SJCRH30 (cell line): ENCODE measurements at regions not wholly inside any gene's neighbourhood (a gene's known extent, or its start where the extent isn't known, plus 50 kb on each side); places are given as distances from the start of the nearest gene placed in this dataset.

ENCODE experiments used
- DNase-seq, 2 experiments: peaks; one replicate each; pipeline ENCODE4 v3.0.0-alpha.2; 2015 to 2020
- H3K27ac ChIP-seq: fragments of 250-450 bp; sonication (Bioruptor Pico); 2 replicates; pipeline ENCODE4 v1.5.1; 2020; ENCODE audit warnings: mild to moderate bottlenecking, moderate library complexity
- H3K27me3 ChIP-seq: fragments of 250-450 bp; sonication (Bioruptor Pico); 2 replicates; pipeline ENCODE4 v1.5.1; 2020; ENCODE audit warnings: mild to moderate bottlenecking, moderate library complexity
- H3K36me3 ChIP-seq: fragments of 250-450 bp; sonication (Bioruptor Pico); 2 replicates; pipeline ENCODE4 v1.5.1; 2020; ENCODE audit warnings: mild to moderate bottlenecking, moderate library complexity
- H3K4me1 ChIP-seq: fragments of 250-450 bp; sonication (Bioruptor Pico); 2 replicates; pipeline ENCODE4 v1.5.1; 2020; ENCODE audit warnings: mild to moderate bottlenecking, moderate library complexity
- H3K4me3 ChIP-seq: fragments of 250-450 bp; sonication (Bioruptor Pico); 2 replicates; pipeline ENCODE4 v1.5.1; 2020; ENCODE audit warnings: mild to moderate bottlenecking, moderate library complexity
- H3K9me3 ChIP-seq: fragments of 250-450 bp; sonication (Bioruptor Pico); replicated peaks from 2 replicates; pipeline ENCODE4 v1.5.1; 2020; ENCODE audit warnings: mild to moderate bottlenecking, moderate library complexity

DNA sequence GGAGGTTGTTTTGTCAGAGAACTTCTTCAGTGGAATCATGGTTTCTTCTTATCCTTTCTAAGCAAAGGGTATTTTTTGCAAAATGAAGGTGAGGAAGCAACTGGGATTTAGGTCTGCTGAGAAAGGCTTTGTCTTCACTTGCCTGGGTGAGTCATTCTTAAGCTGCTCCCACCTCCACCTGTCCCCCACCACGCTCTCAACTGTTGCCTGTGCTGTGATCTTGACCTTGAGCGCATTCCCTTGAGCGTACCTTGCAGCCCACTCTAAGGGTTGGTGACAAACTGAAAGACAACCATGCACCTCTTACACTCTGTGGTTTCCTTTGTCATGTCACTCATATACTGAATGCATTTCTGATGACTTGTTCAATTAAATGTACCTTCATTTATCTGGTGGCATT, 641.1 kb downstream of the RNF144B start:
- Histone ChIP-seq H3K27ac (no peak overlapping the region), H3K4me1 (no peaks in the 10 kb centered on the region), H3K27me3 (no peaks in the 10 kb centered on the region), H3K36me3 (no peaks in the 10 kb centered on the region), H3K4me3 (no peak overlapping the region), H3K9me3 (no peaks in the 10 kb centered on the region)
- no peak for DNase-seq

DNA sequence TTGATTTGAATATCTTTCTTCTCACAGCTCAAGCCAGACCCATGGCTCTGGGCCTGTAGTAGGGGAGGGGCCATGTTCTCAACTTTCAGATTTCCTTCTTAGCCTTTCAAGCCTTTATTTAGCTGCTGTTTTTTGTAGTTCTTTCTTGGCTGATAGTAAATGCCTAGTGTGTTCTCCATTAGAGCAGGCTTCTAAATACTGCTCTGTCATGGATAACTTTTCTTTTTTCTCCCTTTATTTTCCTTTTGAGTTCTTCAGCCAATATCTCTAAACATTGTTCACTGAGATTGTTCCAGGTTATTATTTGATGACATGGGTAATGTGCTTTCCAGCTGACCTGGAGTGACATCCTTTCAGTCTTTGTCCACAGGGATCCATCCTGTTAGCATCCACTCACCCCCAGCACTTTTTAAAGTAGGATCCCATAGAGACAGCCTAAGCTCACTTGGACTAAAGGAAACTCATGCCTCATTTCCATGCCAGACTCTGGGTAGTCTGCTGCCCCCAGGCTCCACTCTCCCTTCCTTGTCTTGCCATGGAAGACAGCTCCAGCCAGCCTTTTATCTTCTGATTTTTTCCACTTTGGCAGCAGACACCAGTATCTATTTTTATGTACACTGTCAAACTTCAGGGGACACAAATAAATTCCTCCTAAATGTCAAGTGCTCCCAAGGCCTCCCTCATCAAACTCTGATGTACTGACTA, 645.6 kb downstream of the RNF144B start:
- no peak overlapping the region for H3K27ac ChIP-seq
- H3K27me3 ChIP-seq: no peaks in the 10 kb centered on the region
- H3K9me3 ChIP-seq: no peaks in the 10 kb centered on the region
- no peak for DNase-seq
- H3K36me3 ChIP-seq: no peaks in the 10 kb centered on the region
- H3K4me3 ChIP-seq: no peak overlapping the region
- no peaks in the 10 kb centered on the region for H3K4me1 ChIP-seq

DNA sequence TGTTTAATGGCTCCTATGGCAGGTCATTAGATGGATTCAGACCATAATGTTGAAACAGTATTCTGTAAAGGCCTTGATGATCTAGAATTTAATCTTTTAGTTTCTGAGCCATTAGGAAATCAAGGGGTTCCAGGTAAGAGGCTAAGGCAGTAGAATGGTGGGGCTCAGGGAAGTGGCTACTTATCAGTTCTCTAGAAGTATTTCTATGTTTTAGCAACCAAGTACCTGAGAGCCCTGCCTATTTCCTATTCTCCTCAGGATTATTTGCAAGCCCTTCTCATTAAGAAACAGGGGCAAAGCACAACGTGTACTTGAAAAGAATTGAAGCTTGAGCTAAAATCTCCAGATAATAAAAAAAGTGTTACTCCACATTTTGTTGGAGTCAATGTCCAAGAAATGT, 646.5 kb downstream of the RNF144B start:
- H3K27me3 ChIP-seq: no peaks in the 10 kb centered on the region
- H3K27ac ChIP-seq: no peak overlapping the region
- H3K4me3 ChIP-seq: no peak overlapping the region
- no peaks in the 10 kb centered on the region for H3K4me1 ChIP-seq
- no peaks in the 10 kb centered on the region for H3K9me3 ChIP-seq
- no peaks in the 10 kb centered on the region for H3K36me3 ChIP-seq
- DNase-seq: no peak

DNA sequence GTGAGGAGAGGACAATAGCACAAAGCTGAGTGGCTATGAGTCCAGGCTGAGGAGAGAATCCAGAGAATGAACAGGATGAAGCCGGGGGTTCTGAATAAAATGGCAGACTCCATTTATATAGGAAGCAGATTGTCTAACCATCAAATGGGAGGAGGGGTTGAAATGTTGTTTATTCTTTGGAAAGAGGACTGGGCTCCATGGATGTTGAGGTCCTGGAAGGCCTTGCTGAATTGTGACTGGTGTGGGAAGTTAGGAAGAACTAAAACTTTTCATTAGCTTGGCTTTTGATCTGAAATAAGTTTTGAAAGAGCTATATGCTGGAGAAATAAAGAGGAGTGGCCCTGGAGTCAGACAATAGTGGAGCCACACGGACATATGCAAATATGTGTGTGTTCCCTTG, 647.8 kb downstream of the RNF144B start:
- H3K4me3 ChIP-seq: no peak overlapping the region

DNA sequence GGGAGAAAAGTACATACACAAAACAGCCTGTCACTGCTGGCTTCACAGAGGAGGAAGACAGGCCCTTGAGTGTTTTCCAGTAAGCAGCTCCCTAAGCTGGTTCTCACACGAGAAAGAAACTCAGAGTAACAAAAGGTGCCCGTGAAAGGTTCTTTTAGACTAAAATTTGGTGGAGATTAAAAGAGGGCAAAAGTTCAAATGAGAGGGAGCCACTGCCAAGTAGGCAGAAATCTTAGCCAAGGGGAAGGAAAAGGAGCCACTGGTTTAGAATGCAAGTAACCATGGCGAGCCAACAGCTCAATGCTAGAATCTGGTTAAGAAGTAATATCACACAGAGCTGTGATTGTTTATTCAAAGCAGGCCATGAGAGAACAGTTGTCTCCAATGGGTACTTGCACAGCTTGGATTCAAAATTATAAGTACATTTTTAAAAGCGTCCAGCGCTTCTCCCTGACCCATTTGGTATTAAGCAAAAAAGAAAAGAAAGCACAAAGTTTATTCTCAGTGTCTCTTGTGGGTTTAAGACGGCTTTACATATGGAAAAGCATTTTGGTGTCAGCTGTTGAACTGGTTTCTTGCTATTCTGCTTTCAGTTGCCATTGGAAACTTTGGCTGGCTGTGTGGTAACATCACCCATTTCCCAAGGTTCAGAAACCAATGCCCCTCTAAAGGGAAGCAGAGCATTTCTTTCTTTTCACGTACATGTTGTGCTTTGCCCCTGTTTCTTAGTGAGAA, 648.5 kb downstream of the RNF144B start:
- no peaks in the 10 kb centered on the region for H3K4me1 ChIP-seq
- no peak overlapping the region for H3K27ac ChIP-seq
- H3K4me3 ChIP-seq: no peak overlapping the region
- no peaks in the 10 kb centered on the region for H3K9me3 ChIP-seq
- H3K36me3 ChIP-seq: no peaks in the 10 kb centered on the region
- H3K27me3 ChIP-seq: no peaks in the 10 kb centered on the region
- DNase-seq: no peak

More for the DNA sequence above, 647.8 kb downstream of the RNF144B start:
- H3K4me1 ChIP-seq: no peaks in the 10 kb centered on the region
- no peaks in the 10 kb centered on the region for H3K27me3 ChIP-seq
- H3K9me3 ChIP-seq: no peaks in the 10 kb centered on the region
- DNase-seq: no peak
- H3K36me3 ChIP-seq: no peaks in the 10 kb centered on the region
- H3K27ac ChIP-seq: no peak overlapping the region

DNA sequence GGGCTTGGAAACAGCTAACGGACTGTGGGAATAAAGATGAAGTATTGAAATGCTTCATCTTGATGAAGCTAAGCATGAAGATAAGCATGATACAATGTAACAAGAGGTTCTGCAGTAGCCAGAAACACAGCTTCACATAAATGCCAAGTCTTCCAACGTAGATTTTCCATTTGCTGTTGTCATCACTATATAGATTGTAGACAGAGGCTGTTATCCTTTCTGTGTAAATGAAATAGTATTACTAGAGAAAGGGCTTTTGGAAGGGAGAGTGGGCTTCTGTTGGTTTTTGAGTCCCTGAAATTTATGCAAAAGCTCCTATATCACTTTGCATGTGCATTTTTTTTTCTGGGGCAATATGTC, 649.0 kb downstream of the RNF144B start:
- no peak overlapping the region for H3K4me3 ChIP-seq
- H3K27me3 ChIP-seq: no peaks in the 10 kb centered on the region
- no peaks in the 10 kb centered on the region for H3K4me1 ChIP-seq
- no peak overlapping the region for H3K27ac ChIP-seq
- no peak for DNase-seq
- H3K36me3 ChIP-seq: no peaks in the 10 kb centered on the region
- no peaks in the 10 kb centered on the region for H3K9me3 ChIP-seq

DNA sequence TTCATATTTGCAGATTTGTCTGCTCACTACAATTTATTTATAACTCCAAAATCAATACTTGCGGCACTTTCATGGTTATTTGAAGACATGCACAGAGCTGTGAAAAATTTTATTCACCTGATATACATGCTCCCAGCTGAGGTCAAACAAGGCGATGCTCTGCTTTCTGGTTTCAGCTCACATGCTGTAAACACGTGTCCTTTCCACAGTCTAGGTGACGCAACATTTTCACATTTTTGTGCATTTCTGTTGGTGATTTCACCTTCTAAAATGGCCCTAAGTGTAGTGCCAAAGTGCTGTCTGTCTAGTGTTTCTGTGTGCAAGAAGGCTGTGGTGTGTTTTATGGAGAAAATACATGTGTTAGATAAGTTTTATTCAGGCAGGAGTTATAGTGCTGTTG, 650.5 kb downstream of the RNF144B start:
- no peak for DNase-seq
- Histone ChIP-seq H3K36me3 (no peaks in the 10 kb centered on the region), H3K27me3 (no peaks in the 10 kb centered on the region), H3K27ac (no peak overlapping the region), H3K4me3 (no peak overlapping the region), H3K9me3 (no peaks in the 10 kb centered on the region), H3K4me1 (no peaks in the 10 kb centered on the region)

DNA sequence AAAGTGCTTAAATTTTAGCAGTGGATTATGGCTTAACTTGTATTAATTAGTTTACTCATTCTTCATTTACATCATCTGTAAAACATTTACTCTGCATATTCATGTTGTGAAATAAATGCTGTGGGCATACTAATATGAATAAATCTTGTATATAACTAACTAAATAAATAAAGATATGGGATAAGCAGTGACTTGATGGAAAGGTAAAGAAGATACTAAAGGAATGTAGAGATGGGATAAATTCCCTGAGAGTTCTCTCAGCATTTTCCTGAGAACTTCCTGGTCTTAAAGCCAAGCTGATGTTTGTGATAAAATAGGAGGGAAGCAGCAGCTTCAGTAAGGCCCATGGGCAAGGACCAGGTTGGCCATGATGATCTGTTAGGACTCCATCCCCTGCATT, 652.1 kb downstream of the RNF144B start:
- H3K27ac ChIP-seq: no peak overlapping the region
- H3K4me1 ChIP-seq: no peaks in the 10 kb centered on the region
- DNase-seq: no peak
- no peak overlapping the region for H3K4me3 ChIP-seq
- no peaks in the 10 kb centered on the region for H3K9me3 ChIP-seq
- no peaks in the 10 kb centered on the region for H3K27me3 ChIP-seq
- H3K36me3 ChIP-seq: no peaks in the 10 kb centered on the region

DNA sequence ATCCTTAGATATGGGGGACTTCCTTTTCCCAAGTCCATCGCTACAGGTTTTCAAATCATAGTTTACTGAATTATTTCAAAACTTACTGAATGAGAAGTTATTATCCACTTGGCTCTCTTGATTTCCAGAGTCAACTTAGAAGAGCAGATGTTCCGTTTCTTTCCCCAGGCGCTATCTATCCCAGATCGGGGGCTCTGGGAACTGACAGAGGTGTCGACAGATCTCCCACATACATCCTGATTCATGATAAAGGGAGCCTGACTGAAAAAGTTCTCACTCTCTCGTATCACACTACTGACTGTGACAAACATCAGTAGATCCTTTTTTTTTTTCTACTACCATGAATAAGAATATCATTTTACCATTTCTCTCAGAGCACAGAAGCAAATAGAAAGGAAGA, 654.8 kb downstream of the RNF144B start:
- Histone ChIP-seq H3K36me3 (no peaks in the 10 kb centered on the region), H3K27ac (no peak overlapping the region), H3K4me3 (no peak overlapping the region), H3K9me3 (no peaks in the 10 kb centered on the region), H3K27me3 (no peaks in the 10 kb centered on the region), H3K4me1 (no peaks in the 10 kb centered on the region)
- DNase-seq: no peak

DNA sequence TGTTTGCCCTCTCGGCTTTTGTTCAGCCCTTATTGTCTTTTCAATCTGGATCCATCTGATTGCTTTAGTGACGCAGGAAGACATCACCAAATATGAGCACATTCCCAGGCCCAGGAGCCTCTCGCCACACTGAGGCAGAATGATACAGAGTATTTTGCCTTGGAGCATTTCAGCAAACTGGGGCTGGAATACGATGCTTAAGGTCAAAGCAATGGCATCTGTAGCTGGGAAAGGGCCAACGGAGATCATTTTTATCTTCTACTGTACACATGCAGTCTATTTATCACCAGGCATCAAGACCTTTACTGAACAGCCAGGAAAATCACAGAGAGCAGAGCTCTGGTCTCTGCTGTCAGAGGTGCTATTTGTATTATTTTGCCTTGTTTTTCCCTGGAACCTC, 655.3 kb downstream of the RNF144B start:
- H3K27ac ChIP-seq: no peak overlapping the region
- H3K27me3 ChIP-seq: no peaks in the 10 kb centered on the region
- H3K4me3 ChIP-seq: no peak overlapping the region
- H3K4me1 ChIP-seq: no peaks in the 10 kb centered on the region
- no peak for DNase-seq
- no peaks in the 10 kb centered on the region for H3K9me3 ChIP-seq
- H3K36me3 ChIP-seq: no peaks in the 10 kb centered on the region

DNA sequence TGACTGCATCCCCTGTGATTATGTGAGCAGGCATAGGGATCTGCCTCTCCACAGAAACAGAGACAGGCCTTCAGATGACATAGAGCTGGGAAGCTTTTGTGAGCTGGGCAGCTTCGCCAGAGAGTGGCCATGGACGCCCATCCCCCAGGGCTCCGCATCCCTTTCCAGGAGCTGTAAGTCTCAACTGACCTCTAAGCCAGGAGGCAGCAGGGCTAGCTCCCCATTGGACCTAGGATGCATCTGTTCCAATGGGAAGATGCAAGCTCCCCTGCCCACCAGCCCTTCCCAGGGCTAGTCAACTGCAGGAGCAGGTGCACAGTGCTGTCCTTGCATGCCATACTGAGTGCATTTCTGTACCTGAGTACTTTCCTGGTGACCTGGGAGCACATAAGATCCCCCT, 663.6 kb downstream of the RNF144B start:
- Histone ChIP-seq H3K27me3 (no peaks in the 10 kb centered on the region), H3K4me3 (no peak overlapping the region), H3K36me3 (no peaks in the 10 kb centered on the region), H3K9me3 (no peaks in the 10 kb centered on the region), H3K27ac (no peak overlapping the region), H3K4me1 (no peaks in the 10 kb centered on the region)
- no peak for DNase-seq

DNA sequence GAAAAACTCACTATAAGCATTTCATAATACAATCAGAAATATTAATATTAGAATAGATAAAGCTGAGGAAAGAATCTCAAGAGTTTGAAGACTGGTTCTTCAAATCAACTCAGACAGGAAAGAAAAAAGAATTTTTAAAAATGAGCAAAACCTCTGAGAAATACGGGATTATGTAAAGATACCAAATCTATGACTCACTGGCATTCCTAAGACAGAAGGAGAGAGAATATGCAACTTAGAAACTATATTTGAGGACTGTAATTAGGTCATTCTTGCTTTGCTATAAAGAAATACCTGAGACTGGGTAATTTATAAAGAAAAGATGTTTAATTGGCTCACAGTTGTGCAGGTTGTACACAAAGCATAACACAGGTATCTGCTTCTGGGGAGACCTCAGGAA, 665.1 kb downstream of the RNF144B start:
- no peak overlapping the region for H3K4me3 ChIP-seq
- no peak for DNase-seq

DNA sequence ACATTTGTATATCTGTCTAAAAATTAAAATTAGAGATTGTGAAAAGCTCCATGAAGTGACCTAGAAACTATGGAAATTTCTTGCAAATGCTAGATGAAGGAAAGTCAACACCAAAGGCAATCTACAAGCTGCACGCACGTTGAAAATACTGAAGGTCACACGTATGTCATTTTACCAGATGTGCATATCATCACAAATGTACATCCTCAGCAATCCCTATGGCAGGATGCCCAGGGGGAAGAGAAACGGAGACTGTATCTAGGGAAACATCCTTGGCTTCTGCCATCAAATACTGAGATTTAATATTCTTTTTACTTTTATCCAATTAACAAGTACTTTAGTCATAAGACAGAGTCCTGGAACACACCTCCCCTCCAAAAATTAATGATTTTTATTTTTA, 672.0 kb downstream of the RNF144B start:
- Histone ChIP-seq H3K9me3 (no peaks in the 10 kb centered on the region), H3K4me3 (no peak overlapping the region), H3K36me3 (no peaks in the 10 kb centered on the region), H3K27me3 (no peaks in the 10 kb centered on the region), H3K27ac (no peak overlapping the region), H3K4me1 (no peaks in the 10 kb centered on the region)
- DNase-seq: no peak

More for the DNA sequence above, 665.1 kb downstream of the RNF144B start:
- Histone ChIP-seq H3K9me3 (no peaks in the 10 kb centered on the region), H3K27ac (no peak overlapping the region), H3K27me3 (no peaks in the 10 kb centered on the region), H3K36me3 (no peaks in the 10 kb centered on the region), H3K4me1 (no peaks in the 10 kb centered on the region)

DNA sequence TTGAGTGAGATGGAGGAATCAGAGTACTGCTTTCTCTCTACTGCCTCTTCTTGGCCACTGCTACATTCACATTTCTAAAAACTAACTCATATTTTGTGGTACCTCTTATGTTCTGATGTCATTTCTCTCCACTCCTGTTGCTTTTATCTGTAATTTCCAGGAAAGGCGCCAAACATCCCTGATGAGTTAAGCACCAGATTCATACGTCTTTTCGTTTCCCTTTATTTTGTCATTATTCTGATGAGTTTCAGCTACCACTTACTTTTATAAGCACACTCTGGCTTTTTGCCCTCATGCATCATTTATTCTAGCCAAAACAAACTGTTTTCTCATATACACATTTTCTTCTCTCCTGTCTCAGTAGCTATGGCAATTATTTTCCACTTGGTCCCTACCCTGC, 680.0 kb downstream of the RNF144B start:
- Histone ChIP-seq H3K4me3 (no peak overlapping the region), H3K27ac (no peak overlapping the region), H3K36me3 (no peaks in the 10 kb centered on the region), H3K27me3 (no peaks in the 10 kb centered on the region), H3K9me3 (no peaks in the 10 kb centered on the region), H3K4me1 (no peaks in the 10 kb centered on the region)
- DNase-seq: no peak

DNA sequence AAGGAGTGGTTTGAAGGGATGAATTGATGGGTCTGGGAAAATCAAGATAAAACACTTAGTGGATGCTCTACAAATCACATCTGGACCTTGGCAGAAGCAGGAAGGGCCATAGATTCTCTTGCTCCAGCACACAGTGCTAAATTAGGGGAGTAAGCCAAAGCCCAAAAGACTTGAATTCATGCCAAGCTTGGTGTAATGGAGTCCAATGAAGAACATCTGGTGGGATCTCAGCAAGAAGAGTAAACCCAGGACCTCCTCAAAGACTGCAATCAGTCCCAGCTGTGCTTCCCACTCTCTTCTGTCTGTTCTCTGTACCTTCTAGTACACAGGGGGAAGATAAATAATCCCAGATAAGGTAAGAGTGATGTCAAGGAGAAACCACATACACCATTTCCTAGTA, 683.4 kb downstream of the RNF144B start:
- no peaks in the 10 kb centered on the region for H3K27me3 ChIP-seq
- no peak for DNase-seq
- no peak overlapping the region for H3K27ac ChIP-seq
- H3K9me3 ChIP-seq: no peaks in the 10 kb centered on the region
- H3K4me3 ChIP-seq: no peak overlapping the region
- H3K36me3 ChIP-seq: no peaks in the 10 kb centered on the region
- H3K4me1 ChIP-seq: no peaks in the 10 kb centered on the region

DNA sequence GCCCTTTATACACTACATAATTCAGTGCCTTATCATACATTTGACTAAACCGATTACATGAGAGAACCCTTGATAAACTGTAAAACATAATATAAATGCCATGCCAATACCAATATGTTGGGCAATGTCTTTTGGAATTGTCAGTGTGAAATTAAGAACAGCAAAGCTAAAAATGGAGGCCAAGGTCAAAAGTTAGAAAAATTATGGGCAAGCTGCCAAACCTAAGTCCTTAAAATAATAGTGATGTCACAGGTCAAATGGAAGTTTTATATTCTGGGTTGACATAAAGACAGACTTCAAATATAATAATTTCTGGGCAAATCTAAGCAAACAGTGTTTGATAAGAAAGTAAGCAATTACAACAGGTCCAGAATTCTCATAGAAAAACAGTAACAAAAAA, 696.7 kb downstream of the RNF144B start:
- no peak overlapping the region for H3K27ac ChIP-seq
- no peaks in the 10 kb centered on the region for H3K36me3 ChIP-seq
- H3K9me3 ChIP-seq: no peaks in the 10 kb centered on the region
- no peaks in the 10 kb centered on the region for H3K27me3 ChIP-seq
- H3K4me1 ChIP-seq: no peaks in the 10 kb centered on the region
- no peak overlapping the region for H3K4me3 ChIP-seq
- no peak for DNase-seq
